GM21447 (cell line): ENCODE measurements at regions not wholly inside any gene's neighbourhood (a gene's known extent, or its start where the extent isn't known, plus 50 kb on each side); places are given as distances from the start of the nearest gene placed in this dataset.
"Not testable (repeated sequence)": the region's sequence is repeated elsewhere in the genome, so short reads cannot be mapped to it uniquely, and the experiment has no call there.

Experiments
- ATAC-seq: cut with Tn5 transposase; IDR thresholded peaks from one replicate; pipeline ENCODE4 v1.9.1; 2021; ENCODE audit not compliant: unreplicated experiment

- ATAC-seq, result no peak
Measured at GRCh38 chr3:157921811-157922210, 184.4 kb downstream of the SHOX2 start.

- no peak for ATAC-seq
Measured at GRCh38 chr3:157920822-157921700, 185.2 kb downstream of the SHOX2 start.

- ATAC-seq, result no peak
Measured at GRCh38 chr3:157919319-157919887, 186.8 kb downstream of the SHOX2 start.

GRCh38 chr3:157918402-157918801 is 187.8 kb downstream of the SHOX2 start:
- no peak for ATAC-seq

- no peak for ATAC-seq
Measured at GRCh38 chr3:157916672-157917071, 189.5 kb downstream of the SHOX2 start.

- no peak for ATAC-seq
Measured at GRCh38 chr3:157914882-157915281, 191.3 kb downstream of the SHOX2 start.

GRCh38 chr3:157913741-157914150 is 192.5 kb downstream of the SHOX2 start:
- no peak for ATAC-seq

- no peak for ATAC-seq
Measured at GRCh38 chr3:157912514-157913451, 193.4 kb downstream of the SHOX2 start.

GRCh38 chr3:157906627-157907026 is 199.6 kb downstream of the SHOX2 start:
- no peak for ATAC-seq

- ATAC-seq, result no peak
Measured at GRCh38 chr3:157905885-157906284, 200.3 kb downstream of the SHOX2 start.

GRCh38 chr3:157902680-157903079 is 203.5 kb downstream of the SHOX2 start:
- ATAC-seq, result not testable (repeated sequence)

GRCh38 chr3:157888040-157888439 is 218.2 kb downstream of the SHOX2 start:
- no peak for ATAC-seq

- ATAC-seq, result no peak
Measured at GRCh38 chr3:157876556-157876955, 229.7 kb downstream of the SHOX2 start.

- no peak for ATAC-seq
Measured at GRCh38 chr3:157872902-157873301, 233.3 kb downstream of the SHOX2 start.

GRCh38 chr3:157871838-157872460 is 234.3 kb downstream of the SHOX2 start:
- no peak for ATAC-seq

GRCh38 chr3:157871248-157871647 is 235.0 kb downstream of the SHOX2 start:
- ATAC-seq, result no peak

GRCh38 chr3:157868946-157869345 is 237.3 kb downstream of the SHOX2 start:
- ATAC-seq, result no peak

- ATAC-seq, result no peak
Measured at GRCh38 chr3:157868196-157868595, 238.0 kb downstream of the SHOX2 start.

- peak; percentile 71 for ATAC-seq
Measured at GRCh38 chr3:157865352-157866000, 240.7 kb downstream of the SHOX2 start.

GRCh38 chr3:157861076-157861765 is 245.0 kb downstream of the SHOX2 start:
- ATAC-seq, result no peak
